ENCODE measurements at regions not wholly inside any gene's neighbourhood (a gene's known extent, or its start where the extent isn't known, plus 50 kb on each side); places are given as distances from the start of the nearest gene placed in this dataset.

GRCh38 chr5:141771031-141771430 is 89.0 kb upstream of the ARAP3 start:
- DNase-seq (ENCODE audit: insufficient read length, low spot score) = no peak
- TF ChIP-seq CTCF (IDR thresholded peaks at IDR 0.05; ENCODE audit: insufficient read depth, missing control alignments) = no peak
- FAIRE-seq = no peak

GRCh38 chr5:141769671-141770070 is 87.6 kb upstream of the ARAP3 start:
- TF ChIP-seq CTCF (IDR thresholded peaks at IDR 0.05; ENCODE audit: insufficient read depth, missing control alignments) = no peak
- FAIRE-seq (no peak), DNase-seq (ENCODE audit: insufficient read length, low spot score) (no peak)

GRCh38 chr5:141767671-141768070 is 85.6 kb upstream of the ARAP3 start:
- no peak for FAIRE-seq
- no peak for TF ChIP-seq CTCF (IDR thresholded peaks at IDR 0.05; ENCODE audit: insufficient read depth, missing control alignments)
- no peak for DNase-seq (ENCODE audit: insufficient read length, low spot score)

- DNase-seq (ENCODE audit: insufficient read length, low spot score) (no peak), FAIRE-seq (no peak)
- no peak for TF ChIP-seq CTCF (IDR thresholded peaks at IDR 0.05; ENCODE audit: insufficient read depth, missing control alignments)
Observed at GRCh38 chr5:141765896-141766551, 84.0 kb upstream of the ARAP3 start.

GRCh38 chr5:141763541-141763940 is 81.5 kb upstream of the ARAP3 start:
- TF ChIP-seq CTCF (IDR thresholded peaks at IDR 0.05; ENCODE audit: insufficient read depth, missing control alignments) = no peak
- FAIRE-seq (no peak), DNase-seq (ENCODE audit: insufficient read length, low spot score) (no peak)

- FAIRE-seq (no peak), DNase-seq (ENCODE audit: insufficient read length, low spot score) (no peak)
- no peak for TF ChIP-seq CTCF (IDR thresholded peaks at IDR 0.05; ENCODE audit: insufficient read depth, missing control alignments)
Observed at GRCh38 chr5:141762790-141763368, 80.8 kb upstream of the ARAP3 start.

- FAIRE-seq (no peak), DNase-seq (ENCODE audit: insufficient read length, low spot score) (no peak)
- TF ChIP-seq CTCF (IDR thresholded peaks at IDR 0.05; ENCODE audit: insufficient read depth, missing control alignments) = no peak
Observed at GRCh38 chr5:141762316-141762715, 80.3 kb upstream of the ARAP3 start.

All from D721Med (cell line).